ENCODE measurements at regions not wholly inside any gene's neighbourhood (a gene's known extent, or its start where the extent isn't known, plus 50 kb on each side); places are given as distances from the start of the nearest gene placed in this dataset.

GRCh38 chr5:120388016-120388781 lies 75.9 kb upstream of the PRR16 start (continued):
- TF ChIP-seq, protein P1, sequence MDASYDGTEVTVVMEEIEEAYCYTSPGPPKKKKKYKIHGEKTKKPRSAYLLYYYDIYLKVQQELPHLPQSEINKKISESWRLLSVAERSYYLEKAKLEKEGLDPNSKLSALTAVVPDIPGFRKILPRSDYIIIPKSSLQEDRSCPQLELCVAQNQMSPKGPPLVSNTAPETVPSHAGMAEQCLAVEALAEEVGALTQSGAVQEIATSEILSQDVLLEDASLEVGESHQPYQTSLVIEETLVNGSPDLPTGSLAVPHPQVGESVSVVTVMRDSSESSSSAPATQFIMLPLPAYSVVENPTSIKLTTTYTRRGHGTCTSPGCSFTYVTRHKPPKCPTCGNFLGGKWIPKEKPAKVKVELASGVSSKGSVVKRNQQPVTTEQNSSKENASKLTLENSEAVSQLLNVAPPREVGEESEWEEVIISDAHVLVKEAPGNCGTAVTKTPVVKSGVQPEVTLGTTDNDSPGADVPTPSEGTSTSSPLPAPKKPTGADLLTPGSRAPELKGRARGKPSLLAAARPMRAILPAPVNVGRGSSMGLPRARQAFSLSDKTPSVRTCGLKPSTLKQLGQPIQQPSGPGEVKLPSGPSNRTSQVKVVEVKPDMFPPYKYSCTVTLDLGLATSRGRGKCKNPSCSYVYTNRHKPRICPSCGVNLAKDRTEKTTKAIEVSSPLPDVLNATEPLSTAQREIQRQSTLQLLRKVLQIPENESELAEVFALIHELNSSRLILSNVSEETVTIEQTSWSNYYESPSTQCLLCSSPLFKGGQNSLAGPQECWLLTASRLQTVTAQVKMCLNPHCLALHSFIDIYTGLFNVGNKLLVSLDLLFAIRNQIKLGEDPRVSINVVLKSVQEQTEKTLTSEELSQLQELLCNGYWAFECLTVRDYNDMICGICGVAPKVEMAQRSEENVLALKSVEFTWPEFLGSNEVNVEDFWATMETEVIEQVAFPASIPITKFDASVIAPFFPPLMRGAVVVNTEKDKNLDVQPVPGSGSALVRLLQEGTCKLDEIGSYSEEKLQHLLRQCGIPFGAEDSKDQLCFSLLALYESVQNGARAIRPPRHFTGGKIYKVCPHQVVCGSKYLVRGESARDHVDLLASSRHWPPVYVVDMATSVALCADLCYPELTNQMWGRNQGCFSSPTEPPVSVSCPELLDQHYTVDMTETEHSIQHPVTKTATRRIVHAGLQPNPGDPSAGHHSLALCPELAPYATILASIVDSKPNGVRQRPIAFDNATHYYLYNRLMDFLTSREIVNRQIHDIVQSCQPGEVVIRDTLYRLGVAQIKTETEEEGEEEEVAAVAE (CRISPR knock-in tag; IDR thresholded peaks at IDR 0.05; ENCODE audit: borderline replicate concordance): no peak
- TF ChIP-seq ZNF496 (CRISPR knock-in tag; IDR thresholded peaks at IDR 0.05; ENCODE audit: insufficient replicate concordance): no peak
- no peak for TF ChIP-seq NFYB (CRISPR knock-in tag; IDR thresholded peaks at IDR 0.05)
- no peak for TF ChIP-seq ZMAT3 (CRISPR knock-in tag; conservative IDR thresholded peaks at IDR 0.05)
- TF ChIP-seq NR2F6 (IDR thresholded peaks at IDR 0.05): no peak
- TF ChIP-seq NR2F6 (CRISPR knock-in tag; IDR thresholded peaks at IDR 0.05): no peak
- TF ChIP-seq U2AF1 (optimal IDR thresholded peaks at IDR 0.05; ENCODE audit: low read depth, low read length): no peak
- no peak for TF ChIP-seq ZBTB25 (CRISPR knock-in tag; IDR thresholded peaks at IDR 0.05)
- no peak for TF ChIP-seq ZNF713 (CRISPR knock-in tag; IDR thresholded peaks at IDR 0.05)
- no peak for TF ChIP-seq NAIF1 (CRISPR knock-in tag; IDR thresholded peaks at IDR 0.05; ENCODE audit: borderline replicate concordance)
- TF ChIP-seq, protein P2, sequence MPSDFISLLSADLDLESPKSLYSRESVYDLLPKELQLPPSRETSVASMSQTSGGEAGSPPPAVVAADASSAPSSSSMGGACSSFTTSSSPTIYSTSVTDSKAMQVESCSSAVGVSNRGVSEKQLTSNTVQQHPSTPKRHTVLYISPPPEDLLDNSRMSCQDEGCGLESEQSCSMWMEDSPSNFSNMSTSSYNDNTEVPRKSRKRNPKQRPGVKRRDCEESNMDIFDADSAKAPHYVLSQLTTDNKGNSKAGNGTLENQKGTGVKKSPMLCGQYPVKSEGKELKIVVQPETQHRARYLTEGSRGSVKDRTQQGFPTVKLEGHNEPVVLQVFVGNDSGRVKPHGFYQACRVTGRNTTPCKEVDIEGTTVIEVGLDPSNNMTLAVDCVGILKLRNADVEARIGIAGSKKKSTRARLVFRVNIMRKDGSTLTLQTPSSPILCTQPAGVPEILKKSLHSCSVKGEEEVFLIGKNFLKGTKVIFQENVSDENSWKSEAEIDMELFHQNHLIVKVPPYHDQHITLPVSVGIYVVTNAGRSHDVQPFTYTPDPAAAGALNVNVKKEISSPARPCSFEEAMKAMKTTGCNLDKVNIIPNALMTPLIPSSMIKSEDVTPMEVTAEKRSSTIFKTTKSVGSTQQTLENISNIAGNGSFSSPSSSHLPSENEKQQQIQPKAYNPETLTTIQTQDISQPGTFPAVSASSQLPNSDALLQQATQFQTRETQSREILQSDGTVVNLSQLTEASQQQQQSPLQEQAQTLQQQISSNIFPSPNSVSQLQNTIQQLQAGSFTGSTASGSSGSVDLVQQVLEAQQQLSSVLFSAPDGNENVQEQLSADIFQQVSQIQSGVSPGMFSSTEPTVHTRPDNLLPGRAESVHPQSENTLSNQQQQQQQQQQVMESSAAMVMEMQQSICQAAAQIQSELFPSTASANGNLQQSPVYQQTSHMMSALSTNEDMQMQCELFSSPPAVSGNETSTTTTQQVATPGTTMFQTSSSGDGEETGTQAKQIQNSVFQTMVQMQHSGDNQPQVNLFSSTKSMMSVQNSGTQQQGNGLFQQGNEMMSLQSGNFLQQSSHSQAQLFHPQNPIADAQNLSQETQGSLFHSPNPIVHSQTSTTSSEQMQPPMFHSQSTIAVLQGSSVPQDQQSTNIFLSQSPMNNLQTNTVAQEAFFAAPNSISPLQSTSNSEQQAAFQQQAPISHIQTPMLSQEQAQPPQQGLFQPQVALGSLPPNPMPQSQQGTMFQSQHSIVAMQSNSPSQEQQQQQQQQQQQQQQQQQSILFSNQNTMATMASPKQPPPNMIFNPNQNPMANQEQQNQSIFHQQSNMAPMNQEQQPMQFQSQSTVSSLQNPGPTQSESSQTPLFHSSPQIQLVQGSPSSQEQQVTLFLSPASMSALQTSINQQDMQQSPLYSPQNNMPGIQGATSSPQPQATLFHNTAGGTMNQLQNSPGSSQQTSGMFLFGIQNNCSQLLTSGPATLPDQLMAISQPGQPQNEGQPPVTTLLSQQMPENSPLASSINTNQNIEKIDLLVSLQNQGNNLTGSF (CRISPR knock-in tag; IDR thresholded peaks at IDR 0.05): no peak

Measured in HepG2 (cell line).